ENCODE measurements at regions not wholly inside any gene's neighbourhood (a gene's known extent, or its start where the extent isn't known, plus 50 kb on each side); places are given as distances from the start of the nearest gene placed in this dataset.
"Not testable (repeated sequence)": the region's sequence is repeated elsewhere in the genome, so short reads cannot be mapped to it uniquely, and the experiment has no call there.

DNA sequence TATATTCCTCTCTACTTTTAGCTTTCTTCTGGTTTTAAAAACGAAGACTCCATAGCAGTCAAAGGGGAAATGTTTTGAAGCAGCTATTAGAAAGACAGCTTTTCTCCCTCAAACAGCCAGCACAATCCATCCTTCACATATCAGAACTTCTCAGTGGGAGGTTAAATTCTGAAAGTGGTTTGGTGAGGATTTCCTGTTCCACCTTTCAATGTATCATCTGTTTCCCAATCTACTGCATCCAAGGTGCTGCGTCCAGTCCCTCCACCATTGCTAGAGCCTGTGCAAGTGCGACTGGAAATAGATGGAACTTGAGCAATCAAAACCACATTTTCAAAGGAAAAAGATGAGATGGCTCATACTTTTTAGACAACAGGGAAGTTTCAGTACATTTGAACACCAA is 508.3 kb upstream of the ARID1B start:
- no peak for DNase-seq

DNA sequence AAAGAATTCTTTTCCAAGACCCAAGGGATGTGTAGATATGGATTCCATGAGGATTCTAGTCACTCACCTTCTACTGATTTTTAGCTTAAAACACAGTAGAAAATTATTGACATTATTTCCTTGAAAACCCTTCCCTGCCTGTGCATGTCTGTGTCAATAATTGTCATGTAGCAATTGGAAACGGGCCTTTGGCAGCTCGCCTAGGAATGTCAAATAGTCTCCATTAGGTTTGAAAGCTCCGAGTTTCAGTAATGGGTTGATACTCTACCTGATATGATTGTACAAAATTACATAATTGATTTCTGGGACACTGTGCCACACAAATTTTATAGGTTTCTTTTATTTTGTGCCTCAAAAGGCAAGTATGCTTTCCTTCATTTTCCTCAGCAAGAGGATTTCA is 515.2 kb upstream of the ARID1B start:
- peak; percentile 44 for DNase-seq

DNA sequence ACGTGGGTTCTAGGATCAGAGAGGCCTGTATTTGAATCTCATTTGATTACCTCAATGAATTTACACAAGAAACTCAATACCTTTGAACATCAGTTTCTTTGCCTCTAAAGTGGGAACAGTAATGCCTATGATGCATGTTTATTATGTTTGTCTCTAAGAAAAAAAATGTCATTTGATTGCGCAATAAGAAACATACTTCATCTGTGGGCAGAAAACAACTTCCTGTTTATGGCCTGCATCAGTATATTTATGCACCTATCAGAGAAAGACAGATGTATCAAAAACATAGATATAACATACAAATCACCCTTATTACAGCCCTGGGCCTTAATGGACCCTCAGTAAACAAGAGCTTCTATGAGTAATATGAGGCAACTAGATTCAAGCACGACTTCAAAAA is 516.4 kb upstream of the ARID1B start:
- no peak for DNase-seq

DNA sequence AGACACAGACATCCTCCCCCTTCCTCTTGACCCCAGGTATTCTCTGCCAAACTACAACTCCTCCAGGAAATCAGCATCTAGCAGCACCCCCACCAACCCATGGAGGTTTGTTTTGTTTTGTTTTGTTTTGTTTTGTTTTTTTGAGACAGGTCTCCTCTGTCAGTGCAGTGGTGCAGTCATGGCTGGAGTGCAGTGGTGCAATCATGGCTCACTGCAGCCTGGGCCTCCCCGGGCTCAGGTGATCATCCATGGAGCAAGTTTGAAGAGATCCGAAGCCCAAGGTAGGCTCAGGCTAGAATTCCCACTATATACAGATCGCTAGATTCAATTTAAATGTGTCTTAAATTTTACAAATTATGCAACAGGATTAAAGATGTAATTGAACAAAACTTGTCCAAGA is 518.2 kb upstream of the ARID1B start:
- DNase-seq: no peak

DNA sequence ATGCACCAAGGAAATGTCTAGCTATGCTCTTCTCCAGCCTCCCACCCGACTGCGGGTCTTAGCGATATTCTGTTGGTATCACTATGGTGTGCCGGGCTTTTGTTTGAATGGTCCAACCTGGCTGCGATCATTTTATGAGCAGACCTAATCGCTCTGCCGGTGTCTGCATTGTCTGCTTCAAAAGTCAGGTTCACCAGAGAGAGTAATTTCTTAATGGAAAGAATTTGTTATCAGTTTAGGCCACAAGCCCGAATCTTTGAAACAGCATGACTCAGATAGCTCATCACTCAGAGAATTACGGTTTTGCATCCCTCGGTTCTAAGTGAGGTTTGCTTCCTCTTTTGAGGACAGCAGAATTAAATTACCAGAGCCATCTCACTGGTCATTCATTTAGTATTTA is 521.0 kb upstream of the ARID1B start:
- DNase-seq: no peak

DNA sequence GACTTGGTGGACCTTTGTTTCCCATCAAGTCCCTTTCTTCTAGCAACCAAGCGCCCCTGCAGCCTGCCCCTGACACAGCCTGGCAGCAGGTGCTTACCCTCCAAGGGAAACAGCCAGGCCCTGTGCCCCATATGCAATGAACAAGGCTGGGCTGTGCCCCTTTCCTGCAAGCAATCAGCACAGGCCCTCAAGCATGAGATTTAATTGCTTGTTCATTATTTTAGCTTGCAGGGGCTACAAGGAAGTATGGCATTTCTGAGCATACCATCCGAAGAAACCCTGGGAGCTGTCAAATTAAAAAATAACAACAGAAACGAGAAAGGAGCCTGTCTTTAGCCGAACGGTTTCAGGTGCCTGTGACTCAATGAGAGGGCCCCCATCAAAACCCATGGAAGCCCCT is 522.9 kb upstream of the ARID1B start:
- DNase-seq: no peak

DNA sequence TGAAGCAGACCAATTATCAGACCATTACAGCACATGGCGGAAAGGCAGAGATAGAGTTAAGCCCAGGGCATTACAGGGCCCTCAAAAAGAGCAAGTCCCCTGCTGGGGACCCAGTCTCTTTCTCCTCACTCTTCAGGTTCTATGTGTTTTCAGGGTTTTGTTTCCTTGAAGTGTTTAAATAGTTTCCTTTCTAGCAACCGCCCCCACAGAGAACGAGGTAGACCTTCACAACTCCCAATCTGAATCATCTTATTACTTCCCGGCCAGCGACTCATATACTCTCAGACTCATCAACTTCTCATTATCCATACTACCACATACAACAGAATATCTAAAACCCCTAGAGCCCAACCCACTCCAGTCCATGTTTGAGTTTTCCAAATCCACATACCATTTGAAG is 526.6 kb upstream of the ARID1B start:
- DNase-seq: no peak

DNA sequence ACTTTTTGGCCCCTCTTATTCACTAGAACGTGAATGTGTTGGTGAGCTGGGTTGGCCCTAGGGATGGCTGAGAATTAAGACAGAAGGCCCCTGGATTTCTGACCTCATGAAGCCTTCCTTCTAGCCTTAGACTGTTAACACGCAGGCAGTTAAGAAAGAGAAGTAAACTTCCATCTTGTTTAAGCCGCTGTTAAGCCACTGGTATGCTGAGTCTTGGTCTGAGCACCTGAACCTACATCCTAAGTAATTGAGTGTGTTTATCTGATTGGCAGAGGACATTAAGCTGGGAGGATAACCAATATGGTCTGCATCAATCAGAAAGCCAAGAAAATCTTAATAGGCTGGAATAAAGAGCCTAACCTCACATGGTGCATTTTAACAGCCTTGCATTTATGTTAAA is 535.0 kb upstream of the ARID1B start:
- DNase-seq: no peak

DNA sequence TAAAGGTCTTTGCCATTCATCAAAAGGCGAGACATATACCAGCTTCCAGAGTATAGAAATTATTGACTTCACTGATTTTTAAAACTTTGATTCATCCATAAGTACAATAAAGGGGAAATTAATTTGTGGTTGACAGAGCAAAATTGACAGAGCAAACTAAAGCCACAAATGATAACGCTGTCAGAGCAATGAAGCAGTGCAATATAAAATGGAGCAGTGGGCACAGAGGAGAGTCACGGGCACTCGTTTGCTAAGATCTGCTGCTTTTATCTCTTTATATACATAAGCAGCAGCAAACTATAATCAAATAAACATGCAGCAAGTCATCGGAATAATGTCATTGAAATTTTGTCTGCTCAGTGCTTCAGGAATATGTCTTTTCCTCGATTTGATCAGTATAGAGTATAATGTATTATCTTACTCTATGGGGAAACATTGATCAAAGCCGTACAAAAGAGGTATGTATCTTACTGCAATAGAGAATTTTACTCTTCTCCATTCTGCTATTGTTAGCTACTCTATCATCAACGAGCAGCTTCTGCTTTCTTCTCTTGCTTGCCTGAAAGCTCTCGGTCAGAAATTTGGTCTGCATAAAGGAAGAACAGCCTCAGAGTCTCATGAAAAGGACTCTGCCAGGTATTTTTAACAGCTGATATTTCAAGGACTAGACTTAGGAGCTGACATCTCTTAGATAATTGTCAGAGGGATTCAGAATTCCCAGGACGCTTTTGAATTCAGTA is 546.0 kb upstream of the ARID1B start:
- DNase-seq: no peak

DNA sequence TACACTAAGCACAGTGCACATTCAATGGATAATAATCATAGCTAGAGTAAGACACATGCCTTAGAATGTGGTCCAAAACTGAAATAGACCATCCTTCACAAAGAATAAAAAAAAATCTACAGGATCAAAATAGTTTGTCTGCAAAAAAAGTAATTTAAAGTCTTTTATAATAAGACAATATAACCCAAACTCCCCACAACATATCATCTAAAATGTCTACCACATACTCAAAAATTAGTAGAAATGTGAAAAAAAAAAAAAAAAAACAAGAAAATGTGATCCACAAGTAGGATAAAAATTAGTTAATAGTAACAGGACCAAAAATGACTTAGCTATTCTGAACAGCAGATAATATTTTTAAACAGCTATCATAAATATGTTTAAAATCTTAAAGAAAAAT is 557.2 kb upstream of the ARID1B start:
- no peak for DNase-seq

DNA sequence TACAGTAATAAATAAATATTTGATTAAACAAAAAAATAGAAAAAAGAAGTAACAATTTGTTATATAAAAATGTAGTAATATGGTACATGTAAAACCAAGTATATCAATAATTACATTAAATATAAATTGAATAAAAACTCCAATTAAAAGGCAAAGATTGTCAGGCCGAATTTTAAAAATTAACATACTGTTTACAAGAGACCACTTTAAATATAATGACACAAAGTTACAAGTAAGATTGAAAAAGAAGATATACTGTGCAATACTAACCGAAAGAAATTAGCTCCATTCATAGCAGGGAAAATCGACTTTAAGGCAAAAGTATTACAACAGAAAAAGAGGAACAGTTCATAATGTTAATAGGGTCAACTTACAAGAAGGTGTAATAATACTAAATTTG is 571.5 kb upstream of the ARID1B start:
- DNase-seq: no peak

DNA sequence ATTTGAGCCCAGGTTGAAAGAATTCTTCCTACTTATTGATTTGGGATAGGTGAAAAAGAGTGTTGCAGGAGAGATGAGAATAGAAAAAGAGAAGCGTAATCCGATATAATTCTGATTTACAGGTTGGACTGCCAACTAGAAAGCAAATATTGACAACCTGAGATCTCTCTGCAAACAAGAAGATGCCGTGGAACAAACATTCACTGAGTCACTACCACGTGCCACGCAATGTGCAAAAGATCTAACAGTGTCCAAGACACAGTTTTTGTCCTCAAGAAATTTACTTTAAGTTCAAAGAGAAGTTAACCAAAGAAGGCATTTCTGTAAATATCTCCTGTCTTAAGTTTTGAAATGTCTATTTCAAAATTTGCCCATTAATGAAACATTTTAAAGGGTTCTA is 578.0 kb upstream of the ARID1B start:
- no peak for DNase-seq

DNA sequence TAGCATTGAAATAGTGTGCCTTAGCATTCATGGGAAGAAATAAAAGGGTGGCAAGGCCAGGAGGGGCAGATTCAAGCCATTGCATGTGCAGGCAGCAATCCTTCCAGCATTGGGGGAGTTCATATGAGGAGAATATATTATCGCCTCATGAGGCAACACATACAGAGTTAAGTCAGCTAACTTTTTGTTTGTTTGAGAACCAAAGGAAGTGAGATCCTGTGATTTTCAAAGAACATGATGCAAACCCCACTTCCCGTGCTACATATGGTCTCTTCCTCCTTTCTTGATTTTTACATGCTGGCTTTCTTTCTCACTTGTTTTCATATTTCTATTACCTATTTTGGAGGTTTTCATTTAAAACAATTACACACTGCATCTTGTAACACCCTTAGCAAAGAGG is 579.7 kb upstream of the ARID1B start:
- DNase-seq: no peak

DNA sequence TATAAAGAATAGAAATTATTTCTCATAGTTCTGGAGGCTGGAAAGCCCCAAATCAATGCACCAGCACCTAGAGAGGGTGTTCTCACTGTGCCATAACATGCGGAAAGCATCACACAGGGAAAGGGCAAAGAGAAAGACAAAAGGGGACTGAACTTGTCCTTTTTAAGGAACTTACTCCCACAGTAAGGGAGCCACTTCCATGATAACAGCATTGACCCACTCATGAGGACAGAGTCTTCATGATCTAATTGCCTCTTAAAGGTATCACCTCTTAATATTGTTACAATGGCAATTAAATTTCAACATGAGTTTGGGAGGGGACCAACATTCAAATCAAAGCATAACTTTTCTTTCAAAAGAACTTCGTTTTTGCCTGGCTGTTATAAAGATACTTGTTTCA is 582.2 kb upstream of the ARID1B start:
- DNase-seq: no peak

DNA sequence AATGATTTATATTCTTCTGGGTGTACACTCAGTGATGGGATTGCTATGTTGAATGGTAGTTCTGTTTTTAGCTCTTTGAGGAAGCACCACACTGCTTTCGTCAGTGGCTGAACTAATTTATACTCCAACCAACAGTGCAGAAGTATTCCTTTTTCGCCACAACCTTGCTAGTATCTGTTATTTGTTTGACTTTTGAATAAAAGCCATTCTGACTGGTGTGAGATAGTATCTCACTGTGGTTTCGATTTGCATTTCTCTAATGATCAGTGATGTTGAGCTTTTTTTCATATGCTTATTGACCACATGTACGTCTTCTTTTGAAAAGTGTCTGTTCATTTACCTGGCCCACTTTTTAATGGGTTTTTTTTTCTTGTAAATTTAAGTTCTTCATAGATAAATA is 583.8 kb upstream of the ARID1B start:
- DNase-seq: no peak

DNA sequence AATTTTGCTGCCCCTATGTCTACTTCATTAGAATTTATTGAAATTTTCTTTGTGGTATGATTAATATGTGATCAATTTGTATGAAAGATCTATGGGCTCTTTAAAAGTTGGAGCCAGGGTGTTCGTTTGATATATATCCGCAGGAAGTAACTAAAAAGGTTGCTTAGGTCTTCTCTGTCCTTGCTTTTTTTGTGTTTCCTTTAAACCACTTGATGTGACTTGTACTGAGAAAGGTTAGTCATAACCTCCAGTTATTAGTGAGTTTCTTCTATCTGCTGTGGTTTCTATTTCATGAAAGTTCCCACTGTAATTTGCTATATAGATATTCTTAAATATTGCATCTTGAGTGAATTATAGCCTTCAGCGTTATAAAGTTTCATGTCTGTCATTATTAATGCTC is 585.3 kb upstream of the ARID1B start:
- no peak for DNase-seq

DNA sequence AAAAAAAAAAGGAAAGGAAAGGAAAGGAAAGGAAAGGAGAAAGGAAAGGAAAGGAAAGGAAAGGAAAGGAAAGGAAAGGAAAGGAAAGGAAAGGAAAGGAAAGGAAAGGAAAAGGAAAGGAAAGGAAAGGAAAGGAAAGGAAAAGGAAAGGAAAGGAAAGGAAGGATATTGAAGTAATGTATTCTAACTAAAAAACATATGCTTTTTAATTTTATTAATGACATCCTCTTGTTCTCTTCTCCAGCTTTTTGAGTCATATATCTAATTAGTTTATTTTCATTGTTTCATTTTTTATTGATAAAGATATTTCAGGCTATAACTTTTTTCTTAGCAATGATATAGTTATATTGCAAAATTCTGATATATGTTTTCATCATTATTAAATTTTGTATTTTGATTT is 585.8 kb upstream of the ARID1B start:
- not testable (repeated sequence) for DNase-seq

DNA sequence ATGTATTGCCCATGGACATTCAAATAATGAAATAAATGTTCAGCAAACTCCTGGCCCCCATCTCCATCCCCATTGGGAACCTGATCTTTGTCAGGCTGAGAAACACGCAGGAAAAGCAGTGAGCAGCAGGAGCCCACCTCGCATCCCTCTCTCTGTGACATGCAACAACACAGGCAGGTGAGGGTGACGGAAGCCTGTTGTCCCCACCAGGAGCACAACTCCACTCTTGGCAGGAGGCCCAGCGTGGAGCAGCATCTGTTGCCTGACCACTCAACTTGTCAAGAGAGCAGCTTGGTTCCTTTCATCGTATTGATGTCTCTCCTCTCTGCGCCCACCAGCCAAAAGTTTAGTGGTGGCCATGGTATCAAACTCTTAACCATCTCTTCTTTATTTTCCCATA is 586.9 kb upstream of the ARID1B start:
- DNase-seq: peak; percentile 79

DNA sequence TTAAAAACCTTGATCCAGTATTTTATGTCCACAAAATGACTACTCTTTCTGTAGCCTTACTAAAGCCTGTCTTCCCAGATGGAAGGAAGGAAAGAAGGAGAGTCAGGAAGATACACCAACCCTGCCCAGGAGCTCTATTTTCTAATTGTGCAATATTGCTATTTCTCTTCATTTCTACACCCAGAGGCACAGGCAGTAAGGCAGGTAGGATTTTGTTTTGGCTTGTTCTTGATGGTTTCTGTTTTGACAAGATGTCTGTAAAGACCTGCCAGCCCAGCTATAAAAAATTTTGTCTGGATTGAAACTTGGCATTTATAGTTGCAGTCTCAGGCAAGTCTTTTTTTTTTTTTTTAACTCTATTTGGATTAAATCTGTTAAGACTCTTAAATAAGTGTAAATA is 587.5 kb upstream of the ARID1B start:
- no peak for DNase-seq

DNA sequence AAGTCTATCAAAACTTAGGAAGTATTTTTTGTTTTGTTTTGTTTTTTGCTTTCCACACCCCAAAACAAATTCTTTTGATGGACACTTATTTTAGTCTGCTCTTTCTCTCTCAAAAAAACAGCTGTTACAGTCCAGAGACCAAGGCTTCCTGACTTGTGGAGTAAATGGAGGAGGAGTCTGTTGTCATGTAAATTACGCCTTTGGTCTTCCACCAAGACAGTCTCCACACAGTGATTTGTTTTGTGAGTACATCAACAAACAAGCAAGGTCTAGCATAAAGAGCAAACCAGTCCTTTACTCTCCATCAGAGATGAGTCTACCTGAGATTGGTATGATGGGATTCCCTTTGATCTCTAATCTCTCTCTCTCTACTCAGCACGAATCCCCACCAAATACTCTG is 588.0 kb upstream of the ARID1B start:
- no peak for DNase-seq

DNA sequence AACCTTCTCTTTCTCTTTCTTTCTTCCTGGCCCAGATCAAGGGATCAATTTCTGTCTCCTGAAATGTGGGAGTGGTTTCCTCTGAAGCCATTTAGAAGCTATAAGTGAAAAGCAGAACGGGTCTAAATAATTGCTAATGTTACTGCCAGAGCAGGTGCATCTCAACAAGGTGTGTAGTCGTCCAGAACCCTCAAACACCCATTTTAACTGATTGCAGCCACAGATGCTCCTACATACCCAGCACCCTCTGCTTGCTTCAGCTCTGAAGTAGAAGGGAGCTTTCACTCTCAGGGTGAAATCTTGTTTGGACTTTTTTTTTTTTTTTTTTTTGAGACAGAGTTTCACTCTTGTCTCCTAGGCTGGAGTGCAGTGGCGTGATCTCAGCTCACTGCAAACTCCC is 592.1 kb upstream of the ARID1B start:
- no peak for DNase-seq

DNA sequence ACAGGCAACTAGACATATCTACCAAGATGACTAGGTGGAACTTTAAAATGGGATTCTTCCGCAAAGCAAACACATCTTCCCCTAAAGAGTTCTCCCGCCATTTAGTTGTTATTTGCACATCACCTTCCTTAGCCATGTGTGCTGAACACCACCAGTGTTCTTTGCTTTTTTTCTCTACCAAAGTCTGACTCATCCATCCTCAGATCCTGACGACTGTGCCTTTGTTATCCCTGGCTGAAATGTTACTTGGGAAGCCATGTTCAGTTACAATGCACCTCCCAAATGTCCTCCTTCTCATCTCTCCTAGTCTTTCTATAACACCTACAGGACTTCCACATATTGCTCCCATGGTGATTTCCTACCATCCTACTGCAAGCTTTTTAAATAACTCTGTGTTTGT is 593.5 kb upstream of the ARID1B start:
- no peak for DNase-seq

DNA sequence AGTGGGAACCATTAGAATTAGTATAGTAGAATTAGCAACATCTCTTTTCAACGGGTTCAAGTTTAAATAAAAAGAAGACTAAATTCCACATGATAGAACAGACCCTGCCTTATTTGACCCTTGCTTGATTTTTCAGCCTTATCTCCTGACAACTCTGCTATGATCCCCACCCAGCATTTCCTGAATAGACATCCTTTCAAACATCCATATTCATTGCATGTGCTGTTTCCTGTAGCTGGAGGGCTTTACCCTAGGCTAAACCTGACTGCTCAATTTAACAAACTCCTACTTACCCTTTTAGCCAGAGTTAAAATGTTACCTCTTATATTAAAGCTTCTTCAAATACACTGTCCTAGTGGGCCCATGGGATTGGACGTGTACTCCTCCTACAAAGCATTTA is 594.8 kb upstream of the ARID1B start:
- no peak for DNase-seq

DNA sequence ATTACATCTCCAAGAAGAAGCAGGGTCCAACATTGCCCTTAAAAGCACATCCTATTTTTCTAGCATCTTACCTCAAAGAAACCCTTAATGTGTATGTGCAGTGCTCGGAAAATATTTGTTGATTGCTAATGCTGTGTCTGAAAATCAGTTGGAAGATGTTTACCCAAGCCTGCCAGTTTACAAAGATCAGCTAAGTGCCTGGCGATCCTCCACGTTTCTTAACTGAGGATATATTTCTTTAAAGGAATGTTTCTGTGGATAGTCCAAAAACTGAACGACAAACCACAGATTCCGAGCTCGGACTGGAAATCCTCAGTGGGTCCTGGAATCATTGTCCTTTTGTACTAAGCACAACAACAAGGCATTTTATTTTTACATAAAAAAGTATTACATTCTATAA is 595.7 kb upstream of the ARID1B start:
- DNase-seq: no peak

DNA sequence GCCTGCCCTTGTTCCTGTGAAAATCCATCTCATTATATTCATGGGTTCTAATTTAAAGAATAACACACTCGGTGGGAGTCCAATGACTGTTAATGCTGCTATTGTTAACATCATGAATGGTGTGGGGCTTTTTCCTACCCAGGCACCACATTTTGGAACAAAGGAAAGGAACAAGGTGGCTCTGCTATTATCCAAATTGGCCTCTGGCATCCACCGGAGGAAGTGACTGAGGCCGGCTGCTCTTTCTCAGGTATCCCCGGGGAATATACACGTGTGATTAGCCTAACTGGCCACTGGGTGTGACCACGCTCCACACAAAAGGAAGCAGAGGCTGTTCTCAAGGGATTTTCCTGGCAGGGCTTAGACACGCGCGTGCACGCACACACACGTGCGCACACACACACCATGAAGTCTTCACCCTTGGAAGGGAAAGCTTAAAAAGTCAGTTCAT is 601.2 kb upstream of the ARID1B start:
- DNase-seq: peak; percentile 67

DNA sequence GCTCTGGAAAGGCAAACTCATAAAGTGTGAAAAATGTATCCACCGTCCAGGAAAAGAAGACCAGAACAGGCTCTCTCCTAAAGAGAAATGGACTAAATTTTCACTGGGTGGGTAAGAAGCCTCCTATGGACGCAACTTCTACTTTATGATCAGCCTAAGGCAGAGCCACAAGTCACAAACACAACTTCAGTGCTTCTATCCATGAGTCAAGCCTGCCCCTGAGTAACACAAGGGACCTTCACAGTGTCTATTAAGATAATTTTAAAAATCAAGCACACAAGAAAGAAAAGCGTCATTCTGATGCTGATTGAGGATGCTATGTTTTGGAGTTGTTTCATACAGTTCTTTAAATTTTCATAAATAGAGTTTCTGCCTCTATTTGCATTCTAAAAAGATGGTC is 601.7 kb upstream of the ARID1B start:
- DNase-seq: no peak
